ENCODE measurements at regions not wholly inside any gene's neighbourhood (a gene's known extent, or its start where the extent isn't known, plus 50 kb on each side); places are given as distances from the start of the nearest gene placed in this dataset.

DNA sequence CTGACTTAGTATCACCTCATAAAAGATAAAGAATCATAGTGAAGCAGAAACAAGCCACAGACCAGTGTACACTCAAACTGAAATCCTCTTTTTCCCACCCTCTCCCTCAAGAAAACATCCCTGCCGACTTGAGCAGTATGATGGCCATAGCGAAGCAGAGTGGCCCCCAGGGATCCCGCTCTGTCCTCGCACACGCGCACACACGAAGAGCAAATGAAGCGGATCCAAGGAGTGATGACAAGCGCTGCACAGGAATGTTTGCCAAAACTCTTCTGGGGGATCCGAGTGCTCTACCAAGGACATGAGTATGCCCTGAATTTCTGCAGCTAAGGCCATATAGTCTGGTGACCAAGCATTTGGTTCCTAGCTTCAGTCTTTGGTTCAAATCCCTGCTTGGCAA is 134.5 kb upstream of the C2CD4B start:
- TF ChIP-seq POLR2AphosphoS5 (IDR thresholded peaks at IDR 0.05; ENCODE audit: insufficient read depth in 1 of 2, low read depth in 1 of 2) (no peak), POLR2A (IDR thresholded peaks at IDR 0.05) (no peak)
